HCT116 (cell line): ENCODE measurements at regions not wholly inside any gene's neighbourhood (a gene's known extent, or its start where the extent isn't known, plus 50 kb on each side); places are given as distances from the start of the nearest gene placed in this dataset.

Source experiments
- ATAC-seq: fragments of 200-7000 bp; cut with Tn5 transposase; 2 replicates; pipeline ENCODE4 v1.9.1; 2020; ENCODE audit warnings: mild to moderate bottlenecking, moderate library complexity
- BruUV-seq: library from RNA; stranded (reverse); fragments of 400-500 nt; replicated peaks from 2 replicates; lab custom pipeline; 2021; lab: Mats Ljungman, UMichigan
- CTCF ChIA-PET: fragments of 300-600 bp; sonication (Branson Sonifier 250); formaldehyde crosslinking; loops from one replicate; lab custom pipeline; 2021; ENCODE audit warnings: antibody characterized with exemption; lab: Charles Lee
- POLR2A ChIA-PET: fragments of 300-600, 350-600 bp; sonication (Branson Sonifier 250); formaldehyde crosslinking; loops from one replicate; lab custom pipeline; 2021; ENCODE audit warnings: antibody characterized with exemption; lab: Charles Lee
- RAD21 ChIA-PET, 2 experiments: fragments of 300-600 bp; sonication (Branson Sonifier 250); formaldehyde crosslinking; loops; one replicate each; lab custom pipeline; 2023; ENCODE audit warnings: low total read pairs in 2 of 2; ENCODE audit not compliant: uncharacterized antibody in 2 of 2, unreplicated experiment in 2 of 2, low non-redundant PET in 1 of 2; lab: Charles Lee
- DNase-seq: peaks from one replicate; pipeline ENCODE4 v3.0.0-alpha.2; 2010; ENCODE audit warnings: low read depth, low spot score
- H2AFZ ChIP-seq: fragments of 200-600 bp; shearing (Covaris generic), sonication (generic); 2 replicates; pipeline ENCODE4 v1.6.1; 2017; ENCODE audit warnings: low read depth, mixed run types, mixed read lengths, antibody characterized with exemption, low read length; ENCODE audit not compliant: poor library complexity, severe bottlenecking
- H3K27ac ChIP-seq: 2 replicates; pipeline ENCODE4 v1.5.1; 2012; ENCODE audit warnings: low read depth, low read length
- H3K27me3 ChIP-seq: fragments of 200-600 bp; sonication (generic); 2 replicates; pipeline ENCODE4 v1.6.1; 2016; ENCODE audit warnings: mixed run types, low read length, mixed read lengths; ENCODE audit not compliant: insufficient read depth
- H3K36me3 ChIP-seq, 2 experiments: fragments of 200-500 bp in 1 of 2; fragments of 200-600 bp in 1 of 2; sonication (Bioruptor generic) in 1 of 2; sonication (generic) in 1 of 2; 2 replicates each; pipeline versions ENCODE4 v1.5.1 to v1.6.1; 2014 to 2016; ENCODE audit warnings: low read length in 2 of 2, inconsistent platforms in 1 of 2, mixed read lengths in 1 of 2, mixed run types in 1 of 2; ENCODE audit not compliant: insufficient read depth in 2 of 2, control insufficient read depth in 1 of 2
- H3K4me1 ChIP-seq, 2 experiments: fragments of 200-600 bp in 1 of 2; sonication (generic) in 1 of 2; 2 replicates each; pipeline versions ENCODE4 v1.5.1 to v1.6.1; 2012 to 2017; ENCODE audit warnings: low read length in 2 of 2, inconsistent platforms in 1 of 2, mild to moderate bottlenecking in 1 of 2, mixed read lengths in 1 of 2, mixed run types in 1 of 2, moderate library complexity in 1 of 2; ENCODE audit not compliant: insufficient read depth in 2 of 2, control insufficient read depth in 1 of 2
- H3K4me2 ChIP-seq: fragments of 200-600 bp; sonication (generic); 2 replicates; pipeline ENCODE4 v1.6.1; 2017; ENCODE audit warnings: mixed run types, low read length, mixed read lengths
- H3K4me3 ChIP-seq, 2 experiments: fragments of 200-600 bp in 1 of 2; sonication (generic) in 1 of 2; replicated peaks in 1 of 2; 2 replicates each; pipeline ENCODE4 v1.5.1; 2011 to 2016; ENCODE audit warnings: low read length in 2 of 2, control low read depth in 1 of 2, low read depth in 1 of 2, mild to moderate bottlenecking in 1 of 2, mixed read lengths in 1 of 2, mixed run types in 1 of 2
- H3K79me2 ChIP-seq: fragments of 200-600 bp; sonication (generic); 2 replicates; pipeline ENCODE4 v1.6.1; 2017; ENCODE audit warnings: mild to moderate bottlenecking, mixed run types, low read length, moderate library complexity, mixed read lengths; ENCODE audit not compliant: insufficient read depth
- H3K9ac ChIP-seq: fragments of 200-600 bp; sonication (generic); 2 replicates; pipeline ENCODE4 v1.6.1; 2016; ENCODE audit warnings: low read length, mixed read lengths
- H3K9me2 ChIP-seq: fragments of 200-600 bp; sonication (generic), shearing (Covaris generic); 2 replicates; pipeline ENCODE4 v1.6.1; 2017; ENCODE audit warnings: mixed run types, mild to moderate bottlenecking, moderate library complexity; ENCODE audit not compliant: insufficient read depth
- H3K9me3 ChIP-seq, 2 experiments: fragments of 200-500 bp in 1 of 2; fragments of 200-600 bp in 1 of 2; sonication (Bioruptor generic) in 1 of 2; sonication (generic) in 1 of 2; 2 replicates each; pipeline ENCODE4 v1.6.1; 2014 to 2017; ENCODE audit warnings: low read length in 2 of 2, mixed read lengths in 2 of 2, inconsistent platforms in 1 of 2, low read depth in 1 of 2, mild to moderate bottlenecking in 1 of 2, mixed run types in 1 of 2, moderate library complexity in 1 of 2; ENCODE audit not compliant: control insufficient read depth in 1 of 2, insufficient read depth in 1 of 2
- H4K20me1 ChIP-seq: fragments of 200-600 bp; sonication (generic), shearing (Covaris generic); 2 replicates; pipeline ENCODE4 v1.6.1; 2017; ENCODE audit warnings: mixed run types, mild to moderate bottlenecking, moderate library complexity; ENCODE audit not compliant: insufficient read depth
- ATF3 ChIP-seq: IDR thresholded peaks from 2 replicates; pipeline ENCODE4 v1.6.1; 2012
- CBX3 ChIP-seq: IDR thresholded peaks from 2 replicates; pipeline ENCODE4 v1.6.1; 2012; ENCODE audit warnings: low read depth
- CEBPB ChIP-seq: IDR thresholded peaks from 2 replicates; pipeline ENCODE4 v1.6.1; 2012; ENCODE audit warnings: low read depth
- FOSL1 ChIP-seq: IDR thresholded peaks from 2 replicates; pipeline ENCODE4 v1.6.1; 2012; ENCODE audit warnings: low read depth
- JUND ChIP-seq: IDR thresholded peaks from 2 replicates; pipeline ENCODE4 v1.6.1; 2012
- SP1 ChIP-seq: IDR thresholded peaks from 2 replicates; pipeline ENCODE4 v1.6.1; 2012; ENCODE audit warnings: low read depth
- TCF7L2 ChIP-seq: IDR thresholded peaks from 2 replicates; pipeline ENCODE4 v1.7.0; 2011; ENCODE audit warnings: borderline replicate concordance, inconsistent platforms; ENCODE audit not compliant: insufficient read depth, insufficient read length; ENCODE audit errors: extremely low read depth
- YY1 ChIP-seq: IDR thresholded peaks from 2 replicates; pipeline ENCODE4 v1.6.1; 2011; ENCODE audit warnings: low read length, low read depth, moderate library complexity, mild to moderate bottlenecking; ENCODE audit not compliant: insufficient replicate concordance; ENCODE audit errors: extremely low read depth
- intact Hi-C: fragments of 100-400 bp; cut with micrococcal nuclease; formaldehyde crosslinking; loops from 2 replicates; pipeline ENCODE4 v1.10.0; 2022

- TF ChIP-seq CBX3 (no peak), FOSL1 (no peak), ATF3 (no peak), CEBPB (no peak), TCF7L2 (no peak)
- no TSS peak for BruUV-seq
- no peak for ATAC-seq
- POLR2A ChIA-PET, result no interaction called here
- no peaks in the 10 kb centered on the region for H3K79me2 ChIP-seq
- no peaks in the 10 kb centered on the region for H4K20me1 ChIP-seq
- no peaks in the 10 kb centered on the region for H3K27me3 ChIP-seq
- RAD21 ChIA-PET, result no interaction called here
- no peak overlapping the region for H3K27ac ChIP-seq
- H3K36me3 ChIP-seq, result no peaks in the 10 kb centered on the region
- peaks cover 5 to 9% of the 10 kb centered on the region in 2 experiments for H3K4me1 ChIP-seq
- no peak overlapping the region for H2AFZ ChIP-seq
- CTCF ChIA-PET, result no interaction called here
- H3K9me3 ChIP-seq, result no peaks in the 10 kb centered on the region
- no peak for DNase-seq
- no peak overlapping the region for H3K4me3 ChIP-seq
- H3K4me2 ChIP-seq, result no peak overlapping the region
- H3K9me2 ChIP-seq, result no peaks in the 10 kb centered on the region; the same call in 1 of the 2 replicates
- no peak overlapping the region for H3K9ac ChIP-seq
- intact Hi-C loops, result no loop called here
Observed at GRCh38 chr6:121767211-121767610, 331.8 kb downstream of the GJA1 start.

GRCh38 chr6:121770943-121771342, 335.5 kb downstream of the GJA1 start:
- H3K27ac ChIP-seq, result no peak overlapping the region
- no peaks in the 10 kb centered on the region for H4K20me1 ChIP-seq
- peak; percentile 69 for ATAC-seq
- H3K27me3 ChIP-seq, result no peaks in the 10 kb centered on the region
- no peaks in the 10 kb centered on the region for H3K9me3 ChIP-seq
- peak; percentile 24 for DNase-seq
- H3K9me2 ChIP-seq, result no peaks in the 10 kb centered on the region; the same call in 1 of the 2 replicates
- H3K4me1 ChIP-seq, result peaks cover 5 to 9% of the 10 kb centered on the region in 2 experiments
- peak overlapping the region; percentile 88 for H2AFZ ChIP-seq
- no peaks in the 10 kb centered on the region for H3K79me2 ChIP-seq
- H3K9ac ChIP-seq, result no peak overlapping the region
- RAD21 ChIA-PET, result no interaction called here
- CTCF ChIA-PET, result no interaction called here
- BruUV-seq, result no TSS peak
- TF ChIP-seq FOSL1, result peak; percentile 70
- TF ChIP-seq JUND, result peak; percentile 54
- TF ChIP-seq YY1, result no peak
- TF ChIP-seq SP1, result 0 out of 2 replicates have a peak, but pooled peaks have one; percentile 22
- intact Hi-C loops, result no loop called here
- H3K4me2 ChIP-seq, result peak overlapping the region; percentile 52
- H3K36me3 ChIP-seq, result no peaks in the 10 kb centered on the region
- POLR2A ChIA-PET, result no interaction called here
- H3K4me3 ChIP-seq, result no peak overlapping the region
